MCF 10A (cell line): ENCODE measurements at regions not wholly inside any gene's neighbourhood (a gene's known extent, or its start where the extent isn't known, plus 50 kb on each side); places are given as distances from the start of the nearest gene placed in this dataset.
"Not testable (repeated sequence)": the region's sequence is repeated elsewhere in the genome, so short reads cannot be mapped to it uniquely, and the experiment has no call there.

ENCODE experiments used
- BruUV-seq: library from RNA; stranded (reverse); fragments of 400-500 nt; replicated peaks from 2 replicates; lab custom pipeline; 2021; lab: Mats Ljungman, UMichigan
- CTCF ChIA-PET: fragments of 300-600 bp; sonication (Branson Sonifier 250); formaldehyde crosslinking; extraction: SDS; loops from one replicate; lab custom pipeline; 2021; ENCODE audit warnings: antibody characterized with exemption, inconsistent platforms; lab: Yijun Ruan, JAX
- POLR2A ChIA-PET: fragments of 300-600, 350-650 bp; sonication (Branson Sonifier 250); formaldehyde crosslinking; extraction: SDS; loops from one replicate; lab custom pipeline; 2020; ENCODE audit warnings: antibody characterized with exemption, inconsistent platforms; lab: Yijun Ruan, JAX
- DNase-seq: peaks from one replicate; pipeline ENCODE4 v3.0.0-alpha.2; 2018; ENCODE audit not compliant: unreplicated experiment
- H3K27ac Mint-ChIP-seq: one replicate; pipeline ENCODE4 v1.8.0; 2022; ENCODE audit warnings: mild to moderate bottlenecking, low read depth, mixed read lengths; ENCODE audit not compliant: unreplicated experiment
- H3K27me3 Mint-ChIP-seq: one replicate; pipeline ENCODE4 v1.8.0; 2022; ENCODE audit warnings: mixed read lengths; ENCODE audit not compliant: insufficient read depth, unreplicated experiment
- H3K36me3 Mint-ChIP-seq: one replicate; pipeline ENCODE4 v1.8.0; 2022; ENCODE audit warnings: mild to moderate bottlenecking, moderate library complexity, mixed read lengths; ENCODE audit not compliant: insufficient read depth, unreplicated experiment
- H3K4me1 Mint-ChIP-seq: one replicate; pipeline ENCODE4 v1.8.0; 2022; ENCODE audit warnings: mixed read lengths; ENCODE audit not compliant: insufficient read depth, unreplicated experiment
- H3K4me3 Mint-ChIP-seq: one replicate; pipeline ENCODE4 v1.8.0; 2022; ENCODE audit warnings: mild to moderate bottlenecking, moderate library complexity, mixed read lengths; ENCODE audit not compliant: unreplicated experiment
- H3K9me3 Mint-ChIP-seq: one replicate; pipeline ENCODE4 v1.8.0; 2022; ENCODE audit warnings: mixed read lengths; ENCODE audit not compliant: unreplicated experiment
- CTCF ChIP-seq: fragments of 200-600 bp; IDR thresholded peaks from one replicate; pipeline ENCODE4 v1.8.0; 2022; ENCODE audit warnings: antibody characterized with exemption, mild to moderate bottlenecking; ENCODE audit not compliant: unreplicated experiment
- intact Hi-C: fragments of 100-400 bp; cut with micrococcal nuclease; formaldehyde crosslinking; loops from 2 replicates; pipeline ENCODE4 v1.14.1; 2022

GRCh38 chr5:26343801-26344325 is 694.5 kb downstream of the CDH9 start:
- CTCF ChIA-PET: interaction anchor here (0.7 to 1.8 kb wide), 3 partner anchors 14 to 357 kb away, joined by 3 to 7 read pairs (median 6); no protein-coding TSS in a partner anchor
- DNase-seq: no peak
- Mint-ChIP-seq H3K4me3 (no peak overlapping the region), H3K27ac (no peak overlapping the region), H3K27me3 (no peaks in the 10 kb centered on the region), H3K4me1 (peaks cover under 1% of the 10 kb centered on the region), H3K36me3 (no peaks in the 10 kb centered on the region), H3K9me3 (peaks cover 7% of the 10 kb centered on the region)
- intact Hi-C loops: no loop called here
- POLR2A ChIA-PET: no interaction called here
- BruUV-seq: no TSS peak
- no peak for TF ChIP-seq CTCF

GRCh38 chr5:26339576-26339975 is 698.8 kb downstream of the CDH9 start:
- intact Hi-C loops: no loop called here
- TF ChIP-seq CTCF: no peak
- H3K4me1 Mint-ChIP-seq: no peaks in the 10 kb centered on the region
- POLR2A ChIA-PET: no interaction called here
- H3K9me3 Mint-ChIP-seq: peaks cover 7% of the 10 kb centered on the region
- H3K4me3 Mint-ChIP-seq: no peak overlapping the region
- CTCF ChIA-PET: no interaction called here
- no TSS peak for BruUV-seq
- H3K27ac Mint-ChIP-seq: no peak overlapping the region
- H3K36me3 Mint-ChIP-seq: no peaks in the 10 kb centered on the region
- no peaks in the 10 kb centered on the region for H3K27me3 Mint-ChIP-seq
- DNase-seq: no peak

GRCh38 chr5:26329562-26330189 is 708.7 kb downstream of the CDH9 start:
- Mint-ChIP-seq H3K4me3 (no peak overlapping the region), H3K9me3 (no peaks in the 10 kb centered on the region), H3K27ac (no peak overlapping the region), H3K4me1 (no peaks in the 10 kb centered on the region), H3K36me3 (no peaks in the 10 kb centered on the region), H3K27me3 (no peaks in the 10 kb centered on the region)
- BruUV-seq: no TSS peak
- ChIA-PET CTCF (interaction anchor here (0.6 to 1.4 kb wide), 18 partner anchors 9 to 1681 kb away, joined by 3 to 7 read pairs (median 3); no protein-coding TSS in a partner anchor), POLR2A (interaction anchor here (0.6 kb wide), 1 partner anchor 306 kb away, joined by 3 read pairs; no protein-coding TSS in a partner anchor)
- intact Hi-C loops: loop anchor here (1.0 to 5.0 kb wide), 5 partner anchors 153 to 1697 kb away; no protein-coding TSS in a partner anchor
- TF ChIP-seq CTCF: peak; percentile 51
- DNase-seq: peak; percentile 59

GRCh38 chr5:26326153-26326759 is 712.1 kb downstream of the CDH9 start:
- intact Hi-C loops: loop anchor here (5.0 kb wide), 3 partner anchors 376 to 1694 kb away; no protein-coding TSS in a partner anchor
- ChIA-PET CTCF (interaction anchor here (0.7 to 1.4 kb wide), 2 partner anchors 560 to 1754 kb away, joined by 3 to 5 read pairs; no protein-coding TSS in a partner anchor), POLR2A (no interaction called here)
- no peak overlapping the region for H3K27ac Mint-ChIP-seq
- no peak overlapping the region for H3K4me3 Mint-ChIP-seq
- no peak for TF ChIP-seq CTCF
- H3K9me3 Mint-ChIP-seq: no peaks in the 10 kb centered on the region
- no TSS peak for BruUV-seq
- H3K4me1 Mint-ChIP-seq: no peaks in the 10 kb centered on the region
- H3K27me3 Mint-ChIP-seq: no peaks in the 10 kb centered on the region
- no peak for DNase-seq
- H3K36me3 Mint-ChIP-seq: no peaks in the 10 kb centered on the region

GRCh38 chr5:26325432-26325831 is 713.0 kb downstream of the CDH9 start:
- H3K36me3 Mint-ChIP-seq, H3K27me3 Mint-ChIP-seq, H3K4me1 Mint-ChIP-seq, H3K27ac Mint-ChIP-seq, H3K9me3 Mint-ChIP-seq, DNase-seq, H3K4me3 Mint-ChIP-seq, POLR2A ChIA-PET, BruUV-seq: not testable (repeated sequence)
- CTCF ChIA-PET: interaction anchor here (1.4 kb wide), 1 partner anchor 559 kb away, joined by 5 read pairs; no protein-coding TSS in a partner anchor
- intact Hi-C loops: loop anchor here (5.0 kb wide), 3 partner anchors 377 to 1693 kb away; no protein-coding TSS in a partner anchor
